ENCODE measurements at regions not wholly inside any gene's neighbourhood (a gene's known extent, or its start where the extent isn't known, plus 50 kb on each side); places are given as distances from the start of the nearest gene placed in this dataset.
A peak's percentile ranks its signal among the peaks of the same experiment; 100 is the strongest.
"Not testable (repeated sequence)": the region's sequence is repeated elsewhere in the genome, so short reads cannot be mapped to it uniquely, and the experiment has no call there.

DNA sequence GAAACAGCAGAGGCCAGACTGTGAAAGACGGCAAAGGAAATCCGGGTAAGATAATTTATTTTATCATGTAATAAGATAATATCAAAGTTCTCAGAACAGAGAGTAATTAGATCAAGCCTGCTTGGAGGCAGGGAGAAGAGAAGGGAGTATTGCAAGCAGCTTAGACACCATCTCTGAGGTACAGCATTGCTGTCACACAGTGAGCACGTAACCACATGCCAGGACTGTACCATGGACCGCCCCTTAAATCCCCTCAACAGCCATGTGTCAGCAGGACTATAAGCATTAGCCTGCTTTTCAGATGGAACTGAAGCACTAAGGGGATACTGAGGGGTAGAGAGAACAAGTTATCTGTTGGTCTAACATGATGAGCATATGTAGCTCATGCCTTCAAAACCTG lies 141.5 kb downstream of the C6orf118 start:
- no peak for DNase-seq (ENCODE audit: low spot score)

- no peak for DNase-seq (ENCODE audit: low spot score)
Measured at GRCh38 chr6:165167311-165167710, 142.1 kb downstream of the C6orf118 start.

- DNase-seq (ENCODE audit: low spot score), result no peak
Measured at GRCh38 chr6:165163519-165163918, 145.9 kb downstream of the C6orf118 start.

DNA sequence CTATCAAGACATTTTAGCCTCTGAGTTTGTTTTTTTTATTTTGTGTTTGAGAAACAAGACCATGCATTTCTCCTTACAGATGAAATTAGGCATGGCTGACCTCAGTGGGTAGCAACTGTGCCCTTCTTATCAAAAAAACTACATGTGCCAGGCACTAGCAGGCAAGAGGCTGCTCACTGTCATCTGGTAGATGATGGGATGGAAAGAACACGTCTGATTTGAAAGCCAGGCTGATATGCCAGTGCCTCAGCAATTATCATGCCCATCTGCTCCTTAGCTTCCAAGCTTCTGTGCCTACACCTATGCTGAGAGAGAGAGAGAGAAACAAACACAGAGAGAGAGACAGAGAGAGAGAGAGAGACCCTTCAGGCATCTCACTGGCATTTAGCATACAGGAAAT lies 149.9 kb downstream of the C6orf118 start:
- no peak for DNase-seq (ENCODE audit: low spot score)

- peak; percentile 81 for DNase-seq (ENCODE audit: low spot score)
Measured at GRCh38 chr6:165146456-165146855, 162.9 kb downstream of the C6orf118 start.

DNA sequence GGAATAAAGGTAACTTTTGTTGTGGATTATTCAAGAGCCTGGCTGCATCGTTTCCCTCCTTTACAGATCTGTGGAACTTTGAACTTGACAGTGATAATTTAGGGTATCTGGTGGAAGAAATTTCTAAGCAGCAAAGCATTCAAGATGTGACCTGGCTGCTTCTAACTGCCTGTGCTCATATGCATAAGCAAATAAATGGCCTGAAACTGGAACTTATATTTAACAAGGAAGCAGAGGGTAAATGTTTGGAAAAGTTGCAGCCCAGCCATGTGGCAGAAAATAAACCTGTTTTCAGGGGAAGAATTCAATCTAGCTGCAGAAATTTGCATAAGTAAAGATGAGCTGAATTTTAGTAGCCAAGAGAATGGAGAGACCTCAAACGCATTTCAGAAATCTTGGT lies 173.5 kb downstream of the C6orf118 start:
- DNase-seq (ENCODE audit: low spot score), result no peak

DNA sequence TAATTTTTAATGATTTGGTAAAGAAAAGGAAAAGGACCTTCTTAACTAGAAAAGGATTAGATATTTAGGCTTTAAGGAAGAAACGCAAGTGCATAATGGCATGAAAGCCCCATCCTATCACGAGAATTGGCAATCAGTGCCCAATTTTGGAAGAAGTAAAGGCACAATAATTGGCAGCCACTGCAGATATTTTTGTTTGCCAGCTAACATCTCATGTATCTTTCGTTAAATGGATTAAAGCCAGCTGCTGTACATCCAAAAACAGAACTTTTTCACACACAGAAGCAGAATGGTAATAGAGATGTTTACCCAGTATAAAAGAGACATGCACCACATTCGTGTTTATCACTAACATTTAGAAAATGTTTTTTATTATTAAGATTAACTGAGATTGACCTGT lies 180.3 kb downstream of the C6orf118 start:
- no peak for DNase-seq (ENCODE audit: low spot score)

- DNase-seq (ENCODE audit: low spot score), result not testable (repeated sequence)
Measured at GRCh38 chr6:165127743-165128142, 181.7 kb downstream of the C6orf118 start.

DNA sequence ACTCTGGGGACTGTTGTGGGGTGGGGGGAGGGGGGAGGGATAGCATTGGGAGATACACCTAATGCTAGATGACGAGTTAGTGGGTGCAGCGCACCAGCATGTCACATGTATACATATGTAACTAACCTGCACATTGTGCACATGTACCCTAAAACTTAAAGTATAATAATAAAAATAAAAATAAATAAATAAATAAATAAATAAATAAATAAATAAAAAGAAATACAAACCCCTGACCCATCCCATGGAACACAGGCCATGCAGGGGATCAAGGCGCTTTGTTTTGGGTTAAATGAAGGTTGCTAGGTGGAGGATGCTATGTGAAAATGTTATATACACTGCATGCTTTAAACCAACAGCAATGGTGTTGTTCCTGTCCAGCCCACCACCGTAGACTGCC lies 184.7 kb downstream of the C6orf118 start:
- DNase-seq (ENCODE audit: low spot score), result not testable (repeated sequence)

- DNase-seq (ENCODE audit: low spot score), result peak; percentile 15
Measured at GRCh38 chr6:165119231-165120020, 190.0 kb downstream of the C6orf118 start.

DNA sequence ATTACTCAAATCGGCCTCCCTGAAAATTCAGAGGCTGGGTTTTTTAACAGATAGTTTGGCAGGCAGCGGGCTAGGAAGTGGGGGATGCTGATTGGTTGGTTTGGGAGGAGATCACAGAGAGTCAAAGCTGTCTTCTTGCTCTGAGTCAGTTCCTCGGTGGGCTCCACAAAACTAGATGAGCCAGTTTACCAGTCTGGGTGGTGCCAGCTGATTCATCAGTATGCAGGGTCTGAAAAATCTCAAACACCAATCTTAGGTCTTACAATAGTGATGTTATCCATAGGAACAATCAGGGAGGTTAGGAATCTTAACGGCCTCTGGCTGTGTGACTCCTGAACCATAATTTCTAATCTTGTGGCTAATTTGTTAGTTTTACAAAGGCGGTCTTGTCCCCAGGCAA lies 190.7 kb downstream of the C6orf118 start:
- DNase-seq (ENCODE audit: low spot score), result no peak

DNA sequence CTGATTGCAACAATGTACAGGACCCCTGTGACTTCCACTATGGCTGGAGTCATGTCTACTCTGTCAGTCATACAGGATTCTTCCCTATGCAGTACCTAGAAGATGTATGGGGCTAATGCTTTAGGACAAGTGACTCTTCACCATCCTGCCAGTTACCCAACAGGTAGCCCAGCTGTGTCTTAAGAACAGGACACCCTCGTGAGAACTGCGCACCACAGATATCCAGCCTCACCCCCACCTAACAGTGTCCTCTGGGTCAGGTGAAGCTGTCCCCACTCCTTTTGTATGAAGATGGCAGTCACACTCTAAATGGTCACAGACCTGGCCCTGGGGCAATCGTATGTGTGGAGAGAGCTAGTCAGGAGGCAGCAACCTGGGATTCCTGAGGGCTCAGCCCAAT lies 191.6 kb downstream of the C6orf118 start:
- no peak for DNase-seq (ENCODE audit: low spot score)

- DNase-seq (ENCODE audit: low spot score), result no peak
Measured at GRCh38 chr6:165117121-165117520, 192.3 kb downstream of the C6orf118 start.

DNA sequence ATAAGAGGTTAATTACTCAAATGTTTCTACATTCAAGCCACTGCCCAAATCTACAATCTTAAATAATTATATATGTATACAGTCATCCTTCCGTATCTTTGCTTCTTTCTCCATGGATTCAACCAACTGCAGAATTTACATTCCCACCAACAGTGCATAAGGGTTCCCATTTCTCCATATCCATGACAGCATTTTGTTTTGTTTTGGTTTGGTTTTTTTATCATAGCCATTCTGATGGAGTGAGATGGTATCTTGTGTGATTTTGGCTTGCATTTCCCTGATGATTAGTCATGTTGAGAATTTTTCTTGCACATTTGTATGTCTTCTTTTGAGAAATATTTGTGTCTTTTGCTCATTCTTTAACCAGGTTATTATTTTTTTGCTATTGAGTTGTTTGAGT lies 198.5 kb downstream of the C6orf118 start:
- DNase-seq (ENCODE audit: low spot score), result no peak

- peak; percentile 69 for DNase-seq (ENCODE audit: low spot score)
Measured at GRCh38 chr6:165109011-165109410, 200.4 kb downstream of the C6orf118 start.

DNA sequence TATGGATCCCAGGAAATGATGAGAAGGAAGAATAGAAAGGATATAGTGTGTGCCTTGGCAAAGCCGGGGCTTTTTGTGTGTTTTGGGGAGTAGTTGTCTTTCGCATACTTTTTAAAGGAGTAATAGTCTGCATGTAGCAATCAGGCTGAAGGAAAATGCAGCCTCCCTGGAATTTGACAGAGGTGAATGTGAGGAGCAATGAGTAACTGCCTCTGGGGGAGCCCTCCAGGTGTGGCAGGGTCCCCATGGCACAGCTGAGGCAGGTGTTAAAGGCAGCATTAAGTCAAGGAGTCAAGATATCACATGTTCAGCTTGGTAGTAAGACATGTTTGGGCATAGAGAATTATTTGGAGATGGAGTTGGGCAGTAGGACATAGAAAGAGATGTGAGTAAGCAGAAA lies 203.1 kb downstream of the C6orf118 start:
- DNase-seq (ENCODE audit: low spot score), result no peak

GRCh38 chr6:165098165-165098564 lies 211.2 kb downstream of the C6orf118 start:
- no peak for DNase-seq (ENCODE audit: low spot score)

- DNase-seq (ENCODE audit: low spot score), result no peak
Measured at GRCh38 chr6:165096868-165097267, 212.5 kb downstream of the C6orf118 start.

DNA sequence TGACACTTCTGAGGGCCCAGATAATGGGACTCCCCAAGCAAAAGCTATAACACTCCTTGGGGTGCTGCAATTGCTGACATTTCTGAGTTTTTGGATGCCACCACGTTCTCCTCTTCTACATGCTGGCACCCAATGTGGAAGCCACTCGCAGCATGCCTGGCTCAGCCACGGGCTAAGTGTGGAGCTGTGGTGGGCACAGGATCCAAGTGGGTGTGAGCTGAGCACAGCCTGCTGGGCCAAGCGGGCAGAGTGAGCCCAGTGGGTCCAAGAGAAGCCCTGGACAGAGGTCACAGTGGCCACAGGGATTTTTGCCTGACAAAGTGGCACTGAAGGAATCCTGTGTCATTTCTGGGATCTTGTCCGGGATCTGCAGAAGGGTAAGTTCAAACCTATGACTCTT lies 213.2 kb downstream of the C6orf118 start:
- no peak for DNase-seq (ENCODE audit: low spot score)

DNA sequence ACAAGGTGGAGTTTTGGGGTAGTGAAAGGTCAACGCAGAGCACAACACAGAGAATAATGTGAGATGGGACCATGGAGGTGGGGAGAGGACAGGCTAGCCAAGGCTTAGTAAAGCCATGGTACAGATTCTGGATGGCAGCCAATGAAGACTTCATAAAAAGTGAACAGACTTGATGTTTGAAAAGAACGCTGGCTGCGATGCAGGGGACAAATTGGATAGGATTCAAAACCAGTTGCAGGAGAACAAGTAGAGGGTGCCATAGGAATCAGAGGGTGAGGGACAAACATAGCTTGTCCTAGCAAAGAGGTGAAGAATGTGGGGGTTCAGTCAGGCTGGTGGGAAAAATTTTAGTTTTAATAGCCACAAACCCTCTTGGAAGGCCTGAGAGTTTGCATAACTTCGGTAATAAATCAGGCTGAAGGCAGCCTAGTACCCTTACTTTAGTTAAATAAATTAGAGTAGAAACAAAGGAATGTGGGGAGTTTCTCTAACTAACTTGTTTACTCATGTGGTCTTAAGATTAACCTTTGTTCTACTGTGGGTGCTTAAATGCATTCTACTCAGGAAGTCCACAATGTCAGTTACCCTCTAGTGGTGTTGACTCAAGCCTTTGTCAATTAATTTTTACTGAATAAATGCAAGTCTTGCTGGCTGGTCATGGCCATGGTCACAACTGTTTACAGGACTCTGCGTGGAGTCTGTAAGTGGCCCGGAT lies 216.4 kb downstream of the C6orf118 start:
- no peak for DNase-seq (ENCODE audit: low spot score)

GRCh38 chr6:165091121-165091785 lies 218.2 kb downstream of the C6orf118 start:
- DNase-seq (ENCODE audit: low spot score), result no peak

DNA sequence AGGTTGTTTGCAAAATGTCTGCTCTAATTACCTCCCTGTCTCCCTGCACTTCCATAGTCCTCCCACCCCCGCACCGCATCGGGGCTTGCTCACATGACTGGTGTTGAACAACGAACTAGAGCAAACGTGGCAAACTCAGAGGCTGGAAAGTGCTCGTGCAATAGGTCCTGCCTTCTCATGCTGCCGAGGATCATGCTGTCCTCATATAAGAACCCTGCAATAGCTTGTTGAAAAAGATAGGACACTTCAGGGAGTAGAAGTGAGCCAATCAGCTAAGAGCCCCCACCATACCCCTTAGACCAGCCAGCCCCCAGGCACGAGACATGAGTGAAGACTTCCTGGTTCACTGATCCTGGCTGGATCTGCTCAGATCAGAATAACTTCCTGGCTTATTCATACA lies 219.2 kb downstream of the C6orf118 start:
- no peak for DNase-seq (ENCODE audit: low spot score)

- no peak for DNase-seq (ENCODE audit: low spot score)
Measured at GRCh38 chr6:165086814-165087213, 222.6 kb downstream of the C6orf118 start.
